ENCODE measurements at regions not wholly inside any gene's neighbourhood (a gene's known extent, or its start where the extent isn't known, plus 50 kb on each side); places are given as distances from the start of the nearest gene placed in this dataset.

DNA sequence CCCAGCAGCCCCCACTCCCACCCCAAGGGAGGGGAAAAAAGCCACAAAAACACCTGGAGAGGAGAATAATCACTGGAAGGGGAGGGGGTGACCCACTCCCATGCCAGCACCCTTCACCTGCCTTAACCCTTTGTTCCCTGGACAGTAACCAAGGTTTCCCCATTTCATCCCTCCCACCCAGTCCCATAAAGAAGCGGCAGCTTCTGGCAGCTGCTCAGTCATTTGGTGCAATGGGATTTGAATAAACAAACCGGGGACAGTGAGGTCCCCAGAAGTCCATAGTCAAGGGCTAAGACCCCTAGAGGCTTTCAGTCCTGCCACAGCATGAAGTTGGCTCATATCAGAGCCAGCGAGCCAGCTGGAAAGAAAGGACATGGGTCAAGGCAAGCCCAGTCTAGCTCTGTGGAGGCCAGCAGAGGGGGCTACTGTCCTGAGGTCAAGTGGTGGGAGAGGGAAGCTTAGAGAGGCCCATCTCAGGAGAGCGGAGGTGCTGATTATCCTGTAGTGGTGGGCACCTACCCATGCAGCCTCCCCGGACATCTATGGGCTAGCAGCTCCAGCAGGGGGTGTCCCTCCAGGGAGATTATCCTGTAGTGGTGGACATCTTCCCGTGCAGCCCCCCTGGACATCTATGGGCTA lies 58.9 kb upstream of the LBX1 start:
- intact Hi-C loops (cut with micrococcal nuclease; ENCODE audit: unreplicated experiment), result no loop called here
- no peak overlapping the region for H3K4me3 Mint-ChIP-seq (ENCODE audit: low read depth, unreplicated experiment)
- no peaks in the 10 kb centered on the region for H3K36me3 Mint-ChIP-seq (ENCODE audit: insufficient read depth, unreplicated experiment)
- no peaks in the 10 kb centered on the region for H3K9me3 Mint-ChIP-seq (ENCODE audit: low read depth, unreplicated experiment)
- H3K4me1 Mint-ChIP-seq (ENCODE audit: low read depth, unreplicated experiment), result peaks cover 9% of the 10 kb centered on the region
- no peak overlapping the region for H3K27ac Mint-ChIP-seq (ENCODE audit: unreplicated experiment)
- BruUV-seq (replicated peaks), result no TSS peak
- H3K27me3 Mint-ChIP-seq (ENCODE audit: unreplicated experiment), result peaks cover 86% of the 10 kb centered on the region
- DNase-seq, result no peak
- CTCF ChIA-PET, result interaction anchor here (0.6 to 2.0 kb wide), 6 partner anchors 11 to 179 kb away, joined by 3 to 7 read pairs (median 4); no protein-coding TSS in a partner anchor
- TF ChIP-seq, protein P1, sequence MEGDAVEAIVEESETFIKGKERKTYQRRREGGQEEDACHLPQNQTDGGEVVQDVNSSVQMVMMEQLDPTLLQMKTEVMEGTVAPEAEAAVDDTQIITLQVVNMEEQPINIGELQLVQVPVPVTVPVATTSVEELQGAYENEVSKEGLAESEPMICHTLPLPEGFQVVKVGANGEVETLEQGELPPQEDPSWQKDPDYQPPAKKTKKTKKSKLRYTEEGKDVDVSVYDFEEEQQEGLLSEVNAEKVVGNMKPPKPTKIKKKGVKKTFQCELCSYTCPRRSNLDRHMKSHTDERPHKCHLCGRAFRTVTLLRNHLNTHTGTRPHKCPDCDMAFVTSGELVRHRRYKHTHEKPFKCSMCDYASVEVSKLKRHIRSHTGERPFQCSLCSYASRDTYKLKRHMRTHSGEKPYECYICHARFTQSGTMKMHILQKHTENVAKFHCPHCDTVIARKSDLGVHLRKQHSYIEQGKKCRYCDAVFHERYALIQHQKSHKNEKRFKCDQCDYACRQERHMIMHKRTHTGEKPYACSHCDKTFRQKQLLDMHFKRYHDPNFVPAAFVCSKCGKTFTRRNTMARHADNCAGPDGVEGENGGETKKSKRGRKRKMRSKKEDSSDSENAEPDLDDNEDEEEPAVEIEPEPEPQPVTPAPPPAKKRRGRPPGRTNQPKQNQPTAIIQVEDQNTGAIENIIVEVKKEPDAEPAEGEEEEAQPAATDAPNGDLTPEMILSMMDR (IDR thresholded peaks at IDR 0.05; ENCODE audit: unreplicated experiment), result no peak

DNA sequence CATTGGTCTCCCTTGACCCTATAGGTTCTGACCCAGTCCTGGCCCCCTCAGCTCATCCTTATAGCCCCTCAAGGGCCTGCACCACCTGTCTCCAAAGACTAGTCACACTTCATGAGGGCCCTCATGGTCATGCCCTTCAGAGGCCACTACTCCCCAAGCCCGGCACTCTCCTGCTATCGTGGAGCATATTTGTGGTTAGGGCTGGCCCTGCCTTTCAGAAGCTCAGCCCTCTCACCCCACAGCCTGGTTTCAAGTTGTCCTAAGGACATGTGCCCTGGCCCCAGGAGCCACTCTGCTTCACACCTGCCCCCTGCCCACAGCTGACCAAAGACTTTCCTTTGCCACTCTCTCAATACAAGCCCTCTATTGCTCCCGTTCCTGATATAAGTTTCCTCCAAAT lies 60.3 kb upstream of the LBX1 start:
- H3K9me3 Mint-ChIP-seq (ENCODE audit: low read depth, unreplicated experiment), result no peaks in the 10 kb centered on the region

DNA sequence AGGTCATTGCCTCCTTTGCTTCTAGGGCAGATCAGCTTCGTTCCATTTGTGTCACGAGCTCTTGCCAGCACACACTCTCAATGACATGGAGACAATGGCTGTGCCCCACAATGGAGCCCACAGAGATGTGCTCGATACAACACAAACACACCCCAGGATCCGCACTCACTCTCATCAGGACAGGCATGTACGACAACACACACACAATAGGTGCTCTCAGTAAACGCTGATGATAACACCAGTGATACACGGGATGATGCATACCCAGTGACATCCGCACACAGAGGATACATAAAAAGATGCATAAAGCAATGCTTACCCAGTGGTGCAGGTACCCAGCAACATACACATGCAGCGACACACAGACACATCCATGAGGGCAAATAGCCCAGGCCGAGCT lies 61.2 kb upstream of the LBX1 start:
- no peak overlapping the region for H3K4me3 Mint-ChIP-seq (ENCODE audit: low read depth, unreplicated experiment)

More for the DNA sequence above, 60.3 kb upstream of the LBX1 start:
- TF ChIP-seq, protein P1 (IDR thresholded peaks at IDR 0.05; ENCODE audit: unreplicated experiment), result no peak
- no peak overlapping the region for H3K4me3 Mint-ChIP-seq (ENCODE audit: low read depth, unreplicated experiment)
- peaks cover 9% of the 10 kb centered on the region for H3K4me1 Mint-ChIP-seq (ENCODE audit: low read depth, unreplicated experiment)
- peaks cover 86% of the 10 kb centered on the region for H3K27me3 Mint-ChIP-seq (ENCODE audit: unreplicated experiment)
- H3K36me3 Mint-ChIP-seq (ENCODE audit: insufficient read depth, unreplicated experiment), result no peaks in the 10 kb centered on the region
- CTCF ChIA-PET, result no interaction called here
- no TSS peak for BruUV-seq (replicated peaks)
- no peak for DNase-seq
- intact Hi-C loops (cut with micrococcal nuclease; ENCODE audit: unreplicated experiment), result no loop called here
- H3K27ac Mint-ChIP-seq (ENCODE audit: unreplicated experiment), result no peak overlapping the region

DNA sequence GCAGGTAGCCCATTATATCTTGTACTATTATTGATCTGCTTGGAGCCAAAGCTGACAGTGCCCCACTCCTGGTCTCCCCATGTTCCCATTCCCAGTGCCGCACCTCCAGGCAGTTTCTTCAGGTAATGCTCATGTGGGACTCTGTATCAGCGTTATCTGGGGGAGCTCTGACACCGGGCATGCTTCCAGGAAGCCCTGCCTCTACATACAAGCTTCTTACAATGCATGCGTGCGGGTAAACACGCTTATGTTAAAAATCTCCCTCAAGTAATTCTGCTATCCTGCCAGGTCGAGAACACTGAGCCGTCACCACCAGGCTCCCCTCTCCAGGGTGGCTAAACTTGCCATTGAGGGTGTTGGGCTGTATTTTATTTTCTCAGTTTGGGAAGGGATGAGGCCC lies 61.6 kb upstream of the LBX1 start:
- Mint-ChIP-seq H3K27me3 (ENCODE audit: unreplicated experiment) (peaks cover 87% of the 10 kb centered on the region), H3K4me3 (ENCODE audit: low read depth, unreplicated experiment) (no peak overlapping the region), H3K4me1 (ENCODE audit: low read depth, unreplicated experiment) (peaks cover 9% of the 10 kb centered on the region), H3K27ac (ENCODE audit: unreplicated experiment) (no peak overlapping the region), H3K9me3 (ENCODE audit: low read depth, unreplicated experiment) (no peaks in the 10 kb centered on the region), H3K36me3 (ENCODE audit: insufficient read depth, unreplicated experiment) (no peaks in the 10 kb centered on the region)
- no peak for DNase-seq
- TF ChIP-seq, protein P1 (IDR thresholded peaks at IDR 0.05; ENCODE audit: unreplicated experiment), result no peak
- CTCF ChIA-PET, result no interaction called here
- no TSS peak for BruUV-seq (replicated peaks)
- intact Hi-C loops (cut with micrococcal nuclease; ENCODE audit: unreplicated experiment), result loop anchor here (2.0 kb wide), 1 partner anchor 76 kb away; no protein-coding TSS in a partner anchor

More for the DNA sequence above, 61.2 kb upstream of the LBX1 start:
- H3K27me3 Mint-ChIP-seq (ENCODE audit: unreplicated experiment), result peaks cover 86% of the 10 kb centered on the region
- TF ChIP-seq, protein P1 (IDR thresholded peaks at IDR 0.05; ENCODE audit: unreplicated experiment), result no peak
- intact Hi-C loops (cut with micrococcal nuclease; ENCODE audit: unreplicated experiment), result loop anchor here (2.0 kb wide), 1 partner anchor 76 kb away; no protein-coding TSS in a partner anchor
- CTCF ChIA-PET, result no interaction called here
- peaks cover 9% of the 10 kb centered on the region for H3K4me1 Mint-ChIP-seq (ENCODE audit: low read depth, unreplicated experiment)
- H3K27ac Mint-ChIP-seq (ENCODE audit: unreplicated experiment), result no peak overlapping the region
- H3K9me3 Mint-ChIP-seq (ENCODE audit: low read depth, unreplicated experiment), result no peaks in the 10 kb centered on the region
- no peak for DNase-seq
- no TSS peak for BruUV-seq (replicated peaks)
- no peaks in the 10 kb centered on the region for H3K36me3 Mint-ChIP-seq (ENCODE audit: insufficient read depth, unreplicated experiment)

Data from Calu3 (cell line).